Loucy (cell line): ENCODE measurements at regions not wholly inside any gene's neighbourhood (a gene's known extent, or its start where the extent isn't known, plus 50 kb on each side); places are given as distances from the start of the nearest gene placed in this dataset.

Experiments
- CTCF ChIP-seq: fragments of 200-600 bp; sonication (generic); conservative IDR thresholded peaks from 2 replicates; pipeline ENCODE4 v1.5.1; 2014; ENCODE audit warnings: mild to moderate bottlenecking, antibody characterized with exemption, low read length
- EZH2phosphoT487 ChIP-seq: fragments of 200-600 bp; IDR thresholded peaks from 2 replicates; pipeline ENCODE4 v1.6.1; 2018; ENCODE audit warnings: antibody characterized with exemption, mild to moderate bottlenecking, moderate library complexity, borderline replicate concordance

- no peak for TF ChIP-seq CTCF
- TF ChIP-seq EZH2phosphoT487, result no peak
Measured at GRCh38 chr5:26193626-26194025, 844.8 kb downstream of the CDH9 start.
